HEK293 (cell line): ENCODE measurements at regions not wholly inside any gene's neighbourhood (a gene's known extent, or its start where the extent isn't known, plus 50 kb on each side); places are given as distances from the start of the nearest gene placed in this dataset.

Experiments used
- CTCF ChIA-PET: fragments of 350-600 bp; formaldehyde crosslinking; extraction: SDS; loops from one replicate; lab custom pipeline; 2021; ENCODE audit warnings: antibody characterized with exemption; lab: Yijun Ruan, JAX
- POLR2A ChIA-PET: fragments of 300-600 bp; formaldehyde crosslinking; extraction: SDS; loops from one replicate; lab custom pipeline; 2020; ENCODE audit warnings: antibody characterized with exemption, inconsistent platforms; lab: Yijun Ruan, JAX
- H3K27ac ChIP-seq: fragments of 200-500 bp; sonication (Bioruptor generic); 2 replicates; pipeline ENCODE4 v1.5.1; 2014; ENCODE audit warnings: low read depth, low read length, control low read depth, inconsistent platforms; ENCODE audit errors: extremely low read depth
- H3K36me3 ChIP-seq, 2 experiments: fragments of 200-500 bp in 1 of 2; sonication (Bioruptor generic) in 1 of 2; 1 replicate in 1 of 2; 2 replicates in 1 of 2; pipeline ENCODE4 v1.5.1; 2014 to 2017; ENCODE audit warnings: inconsistent platforms in 2 of 2, low read length in 2 of 2; ENCODE audit not compliant: control insufficient read depth in 2 of 2, insufficient read depth in 1 of 2
- H3K4me1 ChIP-seq: fragments of 200-500 bp; sonication (Bioruptor generic); 2 replicates; pipeline ENCODE4 v1.5.1; 2014; ENCODE audit warnings: mild to moderate bottlenecking, low read length, inconsistent platforms; ENCODE audit not compliant: control insufficient read depth, insufficient read depth
- H3K4me3 ChIP-seq: 2 replicates; pipeline ENCODE4 v1.5.1; 2011; ENCODE audit warnings: low read depth, mild to moderate bottlenecking, control low read depth, low read length, moderate library complexity
- H3K9me3 ChIP-seq: fragments of 200-500 bp; sonication (Bioruptor generic); 2 replicates; pipeline ENCODE4 v1.5.1; 2014; ENCODE audit warnings: low read depth, low read length, inconsistent platforms; ENCODE audit not compliant: control insufficient read depth, insufficient read depth
- GLI2 ChIP-seq: fragments of 450-650 bp; formaldehyde crosslinking; IDR thresholded peaks from 2 replicates; pipeline ENCODE4; 2017; ENCODE audit warnings: missing biosample characterization, missing genetic modification characterization, low read depth, borderline replicate concordance
- MEIS1 ChIP-seq: sonication (generic); formaldehyde crosslinking; IDR thresholded peaks from 2 replicates; pipeline ENCODE4 v1.8.1; 2022; ENCODE audit warnings: missing genetic modification reagents, mild to moderate bottlenecking, borderline replicate concordance
- ZNF114 ChIP-seq: fragments of 450-650 bp; formaldehyde crosslinking; IDR thresholded peaks from 2 replicates; pipeline ENCODE4 v1.5.0; 2017; ENCODE audit warnings: missing biosample characterization, missing genetic modification characterization
- ZNF146 ChIP-seq: fragments of 450-650 bp; formaldehyde crosslinking; IDR thresholded peaks from 2 replicates; pipeline ENCODE4 v1.5.1; 2016; ENCODE audit warnings: missing biosample characterization, missing genetic modification characterization
- ZNF169 ChIP-seq: fragments of 450-650 bp; formaldehyde crosslinking; IDR thresholded peaks from 2 replicates; pipeline ENCODE4 v1.5.1; 2016; ENCODE audit warnings: missing biosample characterization, missing genetic modification characterization
- ZNF211 ChIP-seq: fragments of 450-650 bp; formaldehyde crosslinking; IDR thresholded peaks from 2 replicates; pipeline ENCODE4 v1.5.1; 2016; ENCODE audit warnings: low read depth, missing biosample characterization, missing genetic modification characterization
- ZNF223 ChIP-seq: fragments of 450-650 bp; formaldehyde crosslinking; IDR thresholded peaks from 2 replicates; pipeline ENCODE4 v1.5.1; 2016; ENCODE audit warnings: missing biosample characterization, missing genetic modification characterization
- ZNF266 ChIP-seq: fragments of 450-650 bp; formaldehyde crosslinking; IDR thresholded peaks from 2 replicates; pipeline ENCODE4 v1.5.1; 2016; ENCODE audit warnings: missing biosample characterization, missing genetic modification characterization, low read depth
- ZNF302 ChIP-seq: fragments of 450-650 bp; formaldehyde crosslinking; IDR thresholded peaks from 2 replicates; pipeline ENCODE4 v1.5.1; 2016; ENCODE audit warnings: missing biosample characterization, missing genetic modification characterization, low read depth
- ZNF366 ChIP-seq: fragments of 450-650 bp; formaldehyde crosslinking; conservative IDR thresholded peaks from 2 replicates; pipeline ENCODE4 v1.5.1; 2016; ENCODE audit warnings: missing biosample characterization, missing genetic modification characterization
- ZNF391 ChIP-seq: fragments of 450-650 bp; formaldehyde crosslinking; IDR thresholded peaks from 2 replicates; pipeline ENCODE4 v1.5.1; 2016; ENCODE audit warnings: low read depth, missing biosample characterization, missing genetic modification characterization, borderline replicate concordance
- ZNF416 ChIP-seq: fragments of 450-650 bp; formaldehyde crosslinking; IDR thresholded peaks from 2 replicates; pipeline ENCODE4 v1.5.1; 2016; ENCODE audit warnings: missing biosample characterization, missing genetic modification characterization
- ZNF426 ChIP-seq: fragments of 450-650 bp; formaldehyde crosslinking; IDR thresholded peaks from 2 replicates; pipeline ENCODE4 v1.5.1; 2017; ENCODE audit warnings: missing biosample characterization, missing genetic modification characterization, mild to moderate bottlenecking, inconsistent platforms, moderate library complexity
- ZNF433 ChIP-seq: fragments of 450-650 bp; formaldehyde crosslinking; IDR thresholded peaks from 2 replicates; pipeline ENCODE4 v1.5.1; 2016; ENCODE audit warnings: missing biosample characterization, missing genetic modification characterization, low read depth
- ZNF544 ChIP-seq: fragments of 450-650 bp; formaldehyde crosslinking; IDR thresholded peaks from 2 replicates; pipeline ENCODE4 v1.5.0; 2017; ENCODE audit warnings: missing biosample characterization, missing genetic modification characterization
- ZNF658 ChIP-seq: fragments of 450-650 bp; formaldehyde crosslinking; IDR thresholded peaks from 2 replicates; pipeline ENCODE4; 2016; ENCODE audit warnings: missing biosample characterization, missing genetic modification characterization
- ZSCAN30 ChIP-seq: fragments of 450-650 bp; IDR thresholded peaks from 2 replicates; pipeline ENCODE4 v1.5.1; 2018; ENCODE audit warnings: missing biosample characterization, mild to moderate bottlenecking, missing genetic modification characterization, moderate library complexity
- TF ChIP-seq, protein P1 (sequence below): fragments of 450-650 bp; IDR thresholded peaks from 2 replicates; pipeline ENCODE4 v1.5.1; 2018; ENCODE audit warnings: missing biosample characterization, mild to moderate bottlenecking, missing genetic modification characterization
- TF ChIP-seq, protein P2 (sequence below): IDR thresholded peaks from 2 replicates; pipeline ENCODE4 v1.6.1; 2011; ENCODE audit warnings: mild to moderate bottlenecking, low read depth, low read length, borderline replicate concordance
- TF ChIP-seq, protein P3 (sequence below): fragments of 450-650 bp; formaldehyde crosslinking; IDR thresholded peaks from 2 replicates; pipeline ENCODE4 v1.5.1; 2016; ENCODE audit warnings: missing biosample characterization, missing genetic modification characterization
- TF ChIP-seq, protein P4 (sequence below): fragments of 450-650 bp; formaldehyde crosslinking; IDR thresholded peaks from 2 replicates; pipeline ENCODE4 v1.5.1; 2017; ENCODE audit warnings: missing biosample characterization, missing genetic modification characterization

DNA sequence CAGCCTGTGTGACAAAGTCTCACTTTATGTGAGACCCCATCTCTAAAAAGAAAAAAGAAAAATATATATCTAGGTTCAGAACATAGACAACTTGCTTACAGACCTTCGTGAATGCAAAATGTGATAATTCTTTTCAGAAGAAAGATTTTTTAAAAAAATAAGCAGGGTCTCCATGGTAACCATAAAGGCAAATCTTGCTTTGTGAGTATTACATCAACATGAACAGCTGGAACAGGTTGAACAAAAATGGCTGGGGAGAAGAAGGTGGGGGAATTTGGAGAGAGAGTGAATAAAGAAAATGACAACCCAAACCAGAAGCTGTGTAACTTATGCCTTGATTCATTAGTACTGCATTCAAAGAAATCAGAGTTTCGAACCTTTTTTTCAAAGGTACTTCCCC lies 125.2 kb upstream of the RAP2B start:
- H3K9me3 ChIP-seq: no peaks in the 10 kb centered on the region
- H3K4me1 ChIP-seq: no peaks in the 10 kb centered on the region
- no peak overlapping the region for H3K4me3 ChIP-seq
- H3K27ac ChIP-seq: no peak overlapping the region
- no peaks in the 10 kb centered on the region for H3K36me3 ChIP-seq
- TF ChIP-seq, protein P1, sequence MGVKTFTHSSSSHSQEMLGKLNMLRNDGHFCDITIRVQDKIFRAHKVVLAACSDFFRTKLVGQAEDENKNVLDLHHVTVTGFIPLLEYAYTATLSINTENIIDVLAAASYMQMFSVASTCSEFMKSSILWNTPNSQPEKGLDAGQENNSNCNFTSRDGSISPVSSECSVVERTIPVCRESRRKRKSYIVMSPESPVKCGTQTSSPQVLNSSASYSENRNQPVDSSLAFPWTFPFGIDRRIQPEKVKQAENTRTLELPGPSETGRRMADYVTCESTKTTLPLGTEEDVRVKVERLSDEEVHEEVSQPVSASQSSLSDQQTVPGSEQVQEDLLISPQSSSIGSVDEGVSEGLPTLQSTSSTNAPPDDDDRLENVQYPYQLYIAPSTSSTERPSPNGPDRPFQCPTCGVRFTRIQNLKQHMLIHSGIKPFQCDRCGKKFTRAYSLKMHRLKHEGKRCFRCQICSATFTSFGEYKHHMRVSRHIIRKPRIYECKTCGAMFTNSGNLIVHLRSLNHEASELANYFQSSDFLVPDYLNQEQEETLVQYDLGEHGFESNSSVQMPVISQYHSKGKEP (tag by site-specific recombination): no peak
- no peak for TF ChIP-seq ZNF433 (tag by site-specific recombination)
- TF ChIP-seq ZNF146 (tag by site-specific recombination): no peak
- TF ChIP-seq ZNF266 (tag by site-specific recombination): no peak
- TF ChIP-seq, protein P2, sequence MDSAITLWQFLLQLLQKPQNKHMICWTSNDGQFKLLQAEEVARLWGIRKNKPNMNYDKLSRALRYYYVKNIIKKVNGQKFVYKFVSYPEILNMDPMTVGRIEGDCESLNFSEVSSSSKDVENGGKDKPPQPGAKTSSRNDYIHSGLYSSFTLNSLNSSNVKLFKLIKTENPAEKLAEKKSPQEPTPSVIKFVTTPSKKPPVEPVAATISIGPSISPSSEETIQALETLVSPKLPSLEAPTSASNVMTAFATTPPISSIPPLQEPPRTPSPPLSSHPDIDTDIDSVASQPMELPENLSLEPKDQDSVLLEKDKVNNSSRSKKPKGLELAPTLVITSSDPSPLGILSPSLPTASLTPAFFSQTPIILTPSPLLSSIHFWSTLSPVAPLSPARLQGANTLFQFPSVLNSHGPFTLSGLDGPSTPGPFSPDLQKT: no peak
- CTCF ChIA-PET: no interaction called here
- POLR2A ChIA-PET: interaction anchor here (1.1 kb wide), 1 partner anchor 124 kb away, joined by 3 read pairs; no protein-coding TSS in a partner anchor

DNA sequence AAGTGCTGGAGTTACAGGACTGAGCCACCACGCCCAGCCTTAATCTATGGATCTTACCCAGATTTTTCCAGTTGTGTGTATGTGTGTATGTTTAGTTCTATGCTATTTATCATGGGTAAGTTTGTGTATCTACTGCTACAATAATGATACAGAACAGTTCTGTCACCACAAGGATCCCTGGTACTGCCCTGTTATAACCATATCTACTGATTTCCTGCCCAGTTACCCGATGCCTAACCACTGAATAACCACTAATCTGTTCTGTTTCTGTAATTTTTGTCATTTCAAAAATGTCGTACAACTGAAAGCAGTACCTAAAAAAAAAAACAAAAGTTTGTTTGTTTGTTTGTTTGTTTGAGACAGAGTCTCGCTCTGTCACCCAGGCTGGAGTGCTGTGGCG lies 123.7 kb upstream of the RAP2B start:
- Histone ChIP-seq H3K9me3 (no peaks in the 10 kb centered on the region), H3K4me3 (no peak overlapping the region), H3K4me1 (no peaks in the 10 kb centered on the region), H3K27ac (no peak overlapping the region), H3K36me3 (no peaks in the 10 kb centered on the region)
- TF ChIP-seq ZNF544 (tag by site-specific recombination) (no peak), ZNF169 (no peak), ZNF426 (tag by site-specific recombination) (no peak), ZNF223 (tag by site-specific recombination) (no peak), ZNF658 (tag by site-specific recombination) (no peak), ZNF211 (tag by site-specific recombination) (no peak), ZSCAN30 (tag by site-specific recombination) (no peak), ZNF366 (tag by site-specific recombination) (no peak), ZNF391 (tag by site-specific recombination) (no peak), ZNF114 (no peak), MEIS1 (CRISPR knock-in tag) (no peak), ZNF302 (tag by site-specific recombination) (no peak), GLI2 (tag by site-specific recombination) (no peak), ZNF416 (no peak)
- TF ChIP-seq, protein P3, sequence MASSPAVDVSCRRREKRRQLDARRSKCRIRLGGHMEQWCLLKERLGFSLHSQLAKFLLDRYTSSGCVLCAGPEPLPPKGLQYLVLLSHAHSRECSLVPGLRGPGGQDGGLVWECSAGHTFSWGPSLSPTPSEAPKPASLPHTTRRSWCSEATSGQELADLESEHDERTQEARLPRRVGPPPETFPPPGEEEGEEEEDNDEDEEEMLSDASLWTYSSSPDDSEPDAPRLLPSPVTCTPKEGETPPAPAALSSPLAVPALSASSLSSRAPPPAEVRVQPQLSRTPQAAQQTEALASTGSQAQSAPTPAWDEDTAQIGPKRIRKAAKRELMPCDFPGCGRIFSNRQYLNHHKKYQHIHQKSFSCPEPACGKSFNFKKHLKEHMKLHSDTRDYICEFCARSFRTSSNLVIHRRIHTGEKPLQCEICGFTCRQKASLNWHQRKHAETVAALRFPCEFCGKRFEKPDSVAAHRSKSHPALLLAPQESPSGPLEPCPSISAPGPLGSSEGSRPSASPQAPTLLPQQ: no peak
- TF ChIP-seq, protein P4, sequence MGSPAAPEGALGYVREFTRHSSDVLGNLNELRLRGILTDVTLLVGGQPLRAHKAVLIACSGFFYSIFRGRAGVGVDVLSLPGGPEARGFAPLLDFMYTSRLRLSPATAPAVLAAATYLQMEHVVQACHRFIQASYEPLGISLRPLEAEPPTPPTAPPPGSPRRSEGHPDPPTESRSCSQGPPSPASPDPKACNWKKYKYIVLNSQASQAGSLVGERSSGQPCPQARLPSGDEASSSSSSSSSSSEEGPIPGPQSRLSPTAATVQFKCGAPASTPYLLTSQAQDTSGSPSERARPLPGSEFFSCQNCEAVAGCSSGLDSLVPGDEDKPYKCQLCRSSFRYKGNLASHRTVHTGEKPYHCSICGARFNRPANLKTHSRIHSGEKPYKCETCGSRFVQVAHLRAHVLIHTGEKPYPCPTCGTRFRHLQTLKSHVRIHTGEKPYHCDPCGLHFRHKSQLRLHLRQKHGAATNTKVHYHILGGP (tag by site-specific recombination): no peak
- ChIA-PET CTCF (no interaction called here), POLR2A (no interaction called here)
